ENCODE measurements at regions not wholly inside any gene's neighbourhood (a gene's known extent, or its start where the extent isn't known, plus 50 kb on each side); places are given as distances from the start of the nearest gene placed in this dataset.

DNA sequence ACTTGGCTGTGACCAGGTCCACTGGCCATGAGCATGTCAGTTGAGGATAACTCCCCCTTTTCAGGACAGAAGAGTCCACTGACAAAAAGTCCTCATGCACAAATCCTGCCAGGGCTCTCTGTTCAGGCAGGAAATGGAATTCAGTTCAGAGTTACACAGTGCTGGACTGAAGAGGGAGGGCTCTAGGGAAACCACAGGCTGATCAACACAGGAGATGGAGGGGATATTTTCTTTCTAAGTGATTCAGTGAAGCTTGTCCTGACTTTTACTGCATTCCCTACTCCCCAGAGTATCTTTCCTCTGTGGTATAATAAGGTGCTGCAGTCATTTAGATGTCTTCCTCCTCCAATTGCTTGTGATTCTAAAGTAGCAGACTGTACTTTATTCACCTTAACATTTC, 335.5 kb upstream of the IGFBP7 start:
- no peak for DNase-seq

DNA sequence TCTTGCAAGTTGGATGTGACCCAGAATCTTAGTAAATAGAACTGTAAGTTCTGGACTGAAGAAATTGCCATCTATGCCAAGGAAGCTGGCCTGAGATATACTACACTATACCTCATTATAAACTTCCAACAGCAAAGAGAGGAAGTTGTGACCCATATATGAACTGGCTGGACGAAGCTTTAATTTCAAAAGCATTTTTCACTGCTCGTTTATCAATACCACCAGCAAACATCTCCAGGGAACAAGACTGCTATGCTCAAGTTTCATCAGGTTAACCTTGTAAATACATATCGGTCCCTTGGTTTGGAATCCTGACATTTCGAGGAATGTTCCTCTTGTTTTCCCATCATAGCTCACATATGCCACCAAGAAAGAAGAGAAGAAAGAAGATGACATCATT, 334.5 kb upstream of the IGFBP7 start:
- no peak for DNase-seq

DNA sequence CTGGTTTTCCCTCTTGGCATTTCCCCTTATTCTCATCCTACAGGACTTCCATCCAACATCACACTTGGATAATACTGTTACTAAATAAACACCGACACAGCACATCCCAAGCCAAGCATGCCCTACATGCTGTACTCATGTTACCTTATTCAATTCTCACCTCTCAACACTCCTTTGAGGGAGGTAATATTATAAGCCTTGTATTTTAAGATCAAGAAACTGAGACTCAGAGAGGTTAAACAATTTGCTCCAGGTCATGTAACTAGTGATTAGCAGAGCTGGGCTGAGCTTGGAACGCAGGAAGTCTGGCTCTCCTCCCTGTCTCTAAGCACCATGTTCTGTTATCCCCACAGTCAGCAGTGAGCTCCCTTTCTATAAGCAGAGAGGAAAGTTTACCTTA, 333.6 kb upstream of the IGFBP7 start:
- DNase-seq = no peak

DNA sequence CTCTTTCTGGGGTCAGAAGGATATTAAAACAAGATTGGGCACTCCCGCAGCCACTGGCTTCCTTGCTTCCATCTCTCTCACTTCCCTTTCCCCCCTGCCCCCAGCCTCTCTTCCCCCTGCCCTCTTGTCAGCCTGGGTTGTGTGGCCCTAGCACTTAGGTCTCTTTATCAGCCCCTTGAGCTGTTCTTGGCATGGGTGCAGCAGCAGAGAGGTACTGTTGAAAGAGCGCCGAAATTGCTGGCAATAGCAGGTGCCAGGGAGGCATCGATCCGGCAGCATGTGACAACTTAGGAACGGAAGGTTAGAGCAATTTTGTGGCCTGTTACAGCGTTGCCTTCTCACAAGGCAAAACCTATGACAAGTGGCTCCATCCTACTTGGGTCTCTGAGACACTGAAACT, 333.1 kb upstream of the IGFBP7 start:
- no peak for DNase-seq

DNA sequence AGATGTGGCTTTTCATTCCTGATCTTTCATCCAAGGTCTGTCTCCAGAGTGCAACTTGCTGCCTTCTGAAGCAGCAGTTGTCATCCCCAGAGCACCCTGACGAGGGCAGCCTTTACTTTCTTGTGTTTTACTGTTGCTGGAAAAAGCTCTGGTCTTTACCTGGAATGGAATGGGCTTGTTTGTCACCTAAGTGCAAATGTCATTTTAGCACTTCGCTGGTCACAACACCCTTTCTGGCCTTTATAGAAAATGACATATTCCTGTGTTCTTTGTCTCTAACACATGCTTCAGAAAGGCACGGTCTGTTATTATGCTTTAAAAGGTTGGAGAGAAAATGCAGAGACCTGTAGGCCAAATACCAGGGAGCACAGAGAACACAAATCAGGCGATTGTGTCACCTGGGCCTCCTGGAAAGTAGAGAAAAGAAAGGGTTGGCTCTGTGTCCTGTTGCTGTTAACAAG, 332.7 kb upstream of the IGFBP7 start:
- DNase-seq = peak; percentile 0

DNA sequence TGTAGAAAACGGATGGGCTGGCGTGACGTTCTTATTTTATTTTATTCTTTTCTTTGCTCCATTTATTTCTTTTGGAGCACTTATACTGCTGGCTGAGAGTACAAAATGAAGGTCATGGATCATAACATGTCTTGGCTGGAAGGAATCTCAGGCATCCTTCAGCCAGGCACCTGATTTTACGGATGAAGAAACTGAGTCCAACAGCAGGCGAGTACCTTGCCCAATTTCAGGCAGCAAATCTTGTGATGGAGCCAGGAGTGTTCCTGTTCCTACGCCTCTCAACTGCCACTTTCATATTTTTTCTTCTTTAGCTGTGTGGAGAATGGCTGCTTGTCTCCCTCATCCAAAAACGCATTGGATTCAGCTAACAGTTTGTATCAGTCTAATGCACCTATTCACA, 332.1 kb upstream of the IGFBP7 start:
- no peak for DNase-seq

DNA sequence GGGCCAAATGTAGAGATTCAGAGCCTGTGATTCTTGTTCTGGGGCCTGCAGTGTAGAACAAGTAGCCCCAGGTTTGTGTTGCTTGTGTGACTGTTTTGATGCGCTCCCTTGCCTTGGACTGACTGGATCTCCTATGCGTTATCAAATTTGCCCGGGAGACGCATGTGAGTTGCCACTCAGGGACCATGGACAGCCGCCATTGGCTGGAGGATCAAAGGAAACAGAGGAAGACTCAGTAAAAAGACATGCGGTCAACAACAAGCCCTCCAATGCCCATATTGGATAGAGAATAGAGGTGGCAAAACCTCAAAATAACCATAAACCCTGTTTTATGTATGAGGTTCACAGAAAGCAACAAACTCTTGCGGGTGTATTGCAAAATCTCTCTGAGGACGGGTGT, 327.5 kb upstream of the IGFBP7 start:
- no peak for DNase-seq

DNA sequence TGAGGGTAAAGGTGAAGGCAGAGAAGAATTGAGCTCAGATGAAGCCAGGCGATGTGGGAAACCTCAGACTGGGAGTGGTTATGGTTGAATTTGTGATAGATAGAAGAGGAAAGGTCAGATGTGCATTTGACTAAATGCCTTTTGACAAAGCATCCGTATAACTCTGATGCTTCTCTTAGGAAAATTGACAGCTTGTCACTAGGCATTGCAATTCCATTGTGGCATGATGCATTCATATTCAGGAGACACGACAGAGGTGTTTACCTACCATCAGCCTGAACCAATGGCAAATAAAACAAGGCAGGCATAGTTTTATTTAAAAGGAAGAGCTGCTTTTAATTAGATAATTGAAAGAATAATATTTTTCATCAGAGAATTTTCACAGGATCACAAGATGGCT, 325.1 kb upstream of the IGFBP7 start:
- DNase-seq = no peak

DNA sequence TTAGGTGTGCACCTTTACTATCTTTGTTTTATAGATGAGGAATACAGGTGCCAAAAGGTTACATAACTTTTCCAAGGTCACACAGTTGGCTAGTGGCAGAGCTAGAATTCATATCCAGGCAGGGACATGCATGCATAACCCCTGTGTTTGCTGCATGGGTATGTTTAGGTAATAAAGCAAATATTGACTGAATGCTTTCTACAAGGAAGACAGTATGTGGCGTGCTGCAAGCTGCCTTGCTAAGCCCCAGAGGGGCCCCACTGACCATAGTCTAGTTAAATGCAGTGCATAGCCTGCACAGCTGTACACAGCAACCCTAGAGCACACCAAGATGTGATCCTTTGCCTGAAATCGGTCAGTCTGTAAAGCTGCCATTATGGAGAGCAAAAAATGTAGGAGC, 320.5 kb upstream of the IGFBP7 start:
- DNase-seq = no peak

DNA sequence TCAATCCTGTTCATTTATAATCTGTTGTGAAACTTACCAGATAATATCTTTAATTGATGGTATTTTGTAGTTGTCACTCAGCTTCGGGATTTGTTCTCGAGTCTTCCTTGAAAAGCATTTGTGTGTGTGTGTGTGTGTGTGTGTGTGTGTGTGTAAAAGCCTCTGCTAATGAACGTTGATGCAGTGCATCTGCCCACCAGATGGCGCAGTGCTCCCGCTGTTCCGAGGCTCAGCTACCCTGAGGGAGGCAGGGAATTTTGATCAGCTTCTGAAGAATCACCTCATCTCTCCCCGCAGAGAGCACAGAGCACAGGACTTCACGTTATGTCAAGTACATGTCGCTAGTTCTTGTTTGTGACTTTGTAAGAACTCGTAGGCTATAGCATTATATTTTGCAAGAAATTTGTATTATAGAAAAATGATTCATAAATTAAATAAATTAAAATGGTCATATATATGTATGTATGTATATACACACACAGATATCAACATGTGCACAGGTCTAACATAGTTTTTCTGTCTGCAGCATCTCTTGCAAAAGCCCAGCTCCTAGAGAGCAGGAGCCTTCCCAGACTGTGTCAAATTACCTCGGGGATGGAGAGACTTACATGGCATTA, 316.7 kb upstream of the IGFBP7 start:
- peak; percentile 24 for DNase-seq

DNA sequence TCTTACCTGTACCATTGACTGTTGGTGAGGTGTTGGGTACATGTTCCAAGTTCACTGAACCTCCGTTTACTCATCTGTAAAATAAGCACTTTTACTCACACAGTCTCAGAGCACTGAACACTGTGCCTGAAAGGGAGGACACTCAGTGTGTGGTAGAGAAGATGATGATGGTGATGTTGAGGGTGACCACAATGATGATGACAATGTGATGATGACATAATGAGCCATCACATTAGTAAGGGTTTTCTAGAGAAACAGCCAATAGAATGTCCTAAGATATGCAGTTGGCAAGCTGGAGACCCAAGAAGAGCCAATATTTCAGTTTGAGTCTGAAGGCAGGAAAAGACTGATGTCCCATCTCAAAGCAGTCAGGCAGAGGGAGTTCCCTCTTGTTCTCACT, 315.4 kb upstream of the IGFBP7 start:
- DNase-seq = no peak

DNA sequence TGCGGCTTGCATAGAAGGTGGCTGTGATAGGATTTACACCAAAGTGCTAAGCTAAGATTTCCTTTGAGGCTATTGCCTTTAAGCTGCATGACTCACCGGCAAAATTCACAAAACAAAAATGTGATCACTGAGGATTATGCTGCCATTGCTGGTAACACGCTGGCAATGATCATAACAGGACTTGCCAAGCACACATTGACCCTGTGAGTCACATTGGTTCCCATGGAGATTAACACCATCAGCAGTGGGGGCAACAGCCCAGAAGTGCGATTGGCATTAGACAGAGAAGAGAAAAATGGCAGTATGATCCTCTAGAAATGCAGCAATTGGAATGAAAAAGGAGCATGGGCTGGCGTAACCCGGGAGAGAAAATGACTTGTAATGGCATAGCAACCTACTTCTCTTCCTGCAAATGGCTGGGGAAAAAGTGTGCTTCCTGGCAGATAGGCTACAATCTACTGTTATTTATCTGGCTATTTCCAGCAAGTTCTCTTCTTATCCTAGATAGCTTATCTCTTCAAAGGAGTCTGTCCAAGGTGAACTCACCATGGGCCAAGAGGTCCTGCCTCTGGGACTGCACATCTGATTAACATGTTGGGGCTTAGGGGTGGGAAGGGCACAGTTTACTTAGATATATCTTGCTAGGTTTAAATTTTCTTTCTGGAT, 314.2 kb upstream of the IGFBP7 start:
- no peak for DNase-seq

DNA sequence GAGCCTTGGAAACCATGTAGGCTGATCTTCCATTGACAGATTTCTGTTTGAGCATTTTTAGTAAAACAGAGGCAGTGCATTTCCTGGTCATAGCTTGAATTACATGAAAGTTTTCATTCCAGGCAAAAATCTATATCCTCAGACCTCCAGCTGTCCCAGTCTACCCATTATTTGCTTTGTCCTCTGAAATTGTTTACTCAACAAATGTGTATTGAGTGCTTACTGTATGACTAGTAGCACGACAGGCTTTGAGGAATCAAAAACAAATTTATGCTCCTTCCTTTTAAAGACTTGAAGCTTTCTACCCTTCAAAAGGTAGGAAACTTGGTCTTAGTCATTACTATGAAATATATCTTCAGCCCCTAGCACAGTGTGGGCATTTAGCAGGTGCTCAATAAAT, 307.9 kb upstream of the IGFBP7 start:
- no peak for DNase-seq

DNA sequence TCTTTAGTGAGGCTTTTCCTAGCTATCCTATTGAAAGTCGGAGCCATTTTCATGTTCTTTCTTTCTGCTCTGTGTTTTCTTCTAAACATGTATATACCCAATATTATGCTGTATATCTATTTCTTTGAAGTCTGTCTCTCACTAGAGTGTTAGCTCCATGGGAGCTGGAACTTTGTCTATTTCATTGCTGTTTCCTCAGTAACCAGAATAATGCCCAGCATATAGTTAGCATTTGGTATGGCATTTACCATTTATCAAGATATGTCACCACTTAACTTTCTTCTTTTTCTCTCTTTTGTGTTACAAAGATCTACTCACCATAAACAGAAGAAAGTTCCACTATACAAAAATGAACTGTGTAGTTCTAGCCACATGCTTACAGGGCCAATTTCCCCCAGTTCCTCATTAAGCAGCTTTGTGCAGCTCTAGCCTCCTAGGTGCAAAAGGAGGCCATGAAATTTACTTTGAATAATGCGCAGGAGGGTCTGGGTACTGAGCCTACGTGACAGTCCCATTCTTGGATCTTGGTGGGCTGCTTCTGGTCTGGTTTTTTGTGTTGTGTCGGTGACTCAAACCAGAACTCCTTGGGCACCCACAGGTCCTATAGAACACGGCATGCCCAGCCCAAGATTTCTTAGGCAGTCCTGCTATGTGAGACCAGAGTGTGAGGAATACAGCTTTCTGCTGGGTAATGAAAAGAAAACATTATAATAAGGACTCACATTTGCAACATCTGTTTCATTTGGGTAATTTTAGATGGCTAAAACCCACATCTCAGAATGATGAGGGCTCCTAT, 302.3 kb upstream of the IGFBP7 start:
- no peak for DNase-seq

DNA sequence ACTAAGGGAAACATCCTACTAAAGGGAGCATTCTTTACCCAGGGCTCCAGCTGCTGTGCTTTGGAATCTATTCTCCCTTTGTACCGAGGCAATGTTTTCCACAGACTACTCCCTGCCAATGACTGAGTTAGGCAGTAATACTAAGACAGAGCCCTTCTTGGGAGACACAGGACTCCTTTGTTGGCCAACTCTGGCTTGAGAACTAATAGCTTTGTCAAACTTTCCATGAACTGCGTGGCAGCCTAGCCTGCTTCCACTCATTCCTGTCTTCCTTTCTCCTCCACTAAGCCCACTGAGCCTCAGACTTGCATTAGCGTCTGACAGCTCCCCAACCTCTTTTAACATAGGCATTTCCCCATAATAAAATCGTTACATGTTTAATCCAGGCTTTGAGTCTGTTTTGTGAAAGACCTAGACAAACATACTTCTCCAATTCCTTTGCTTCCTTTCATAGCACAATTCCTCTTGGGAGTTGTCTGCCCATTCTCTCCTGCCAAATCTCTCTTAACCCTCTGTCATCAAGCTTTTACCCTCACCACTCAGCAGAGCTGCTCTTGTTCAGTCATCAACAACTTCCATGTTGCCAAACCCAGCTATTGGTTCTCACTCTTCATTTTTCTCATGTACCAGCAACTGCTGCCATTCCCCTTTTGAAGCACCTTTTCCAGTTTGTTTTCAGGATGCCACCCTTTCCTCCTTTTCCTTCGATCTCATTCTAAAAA, 300.3 kb upstream of the IGFBP7 start:
- DNase-seq = no peak

DNA sequence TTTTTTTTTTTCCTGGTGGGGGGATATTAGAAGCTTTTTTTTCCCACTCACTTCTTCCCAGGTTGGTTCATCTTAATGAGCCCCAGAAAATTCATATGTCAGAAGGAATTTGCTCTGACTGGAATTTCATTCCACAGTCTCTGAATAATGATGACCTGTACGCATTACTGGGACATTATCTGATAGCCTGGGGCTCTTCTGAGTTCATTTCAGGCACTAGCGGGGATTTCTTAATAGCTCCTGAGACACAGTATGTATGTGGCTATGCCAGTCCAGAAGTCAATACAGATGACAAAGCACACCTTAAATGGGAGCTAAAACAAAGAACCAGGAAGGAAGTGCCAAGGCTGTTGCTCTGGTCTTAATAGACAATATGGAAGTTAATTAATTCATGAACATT, 295.2 kb upstream of the IGFBP7 start:
- no peak for DNase-seq

DNA sequence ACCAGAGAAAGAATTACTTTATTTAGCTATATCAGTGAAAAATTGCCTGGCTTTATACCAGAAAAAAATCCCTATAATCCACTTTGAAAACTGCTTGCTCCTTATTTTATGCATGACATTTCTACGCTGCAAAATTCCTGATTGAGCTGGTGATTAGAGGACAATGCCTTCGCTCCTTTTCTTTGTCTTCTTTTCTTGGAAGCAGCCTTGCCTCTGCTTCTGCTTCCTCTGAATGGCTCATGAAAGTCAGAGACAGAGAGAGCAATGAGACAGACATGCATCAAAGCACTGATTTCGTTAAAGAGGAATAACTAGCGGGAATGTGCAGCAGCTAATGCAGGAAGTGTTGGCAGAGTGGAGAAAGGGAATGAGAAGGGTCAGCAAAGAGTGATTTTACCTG, 294.3 kb upstream of the IGFBP7 start:
- DNase-seq = no peak

DNA sequence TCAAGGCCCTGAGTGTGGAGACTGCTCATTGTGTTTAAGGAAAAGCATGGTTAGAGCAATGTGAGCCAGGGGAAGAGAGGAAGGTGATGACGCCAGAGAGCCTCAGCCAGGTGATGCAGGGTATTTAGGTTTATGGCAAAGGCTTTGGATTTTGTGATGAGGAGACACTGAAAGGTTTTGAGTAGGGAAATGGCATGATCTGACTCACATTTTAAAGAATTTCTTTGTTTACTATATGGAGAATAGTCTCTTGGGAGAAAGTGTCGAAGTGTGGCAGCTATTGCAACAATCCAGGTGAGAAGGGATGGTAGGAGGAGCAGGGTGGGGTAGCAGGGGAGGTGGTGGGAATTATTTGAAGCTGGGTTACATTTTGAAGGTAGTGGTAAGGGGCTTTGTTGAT, 293.4 kb upstream of the IGFBP7 start:
- no peak for DNase-seq

DNA sequence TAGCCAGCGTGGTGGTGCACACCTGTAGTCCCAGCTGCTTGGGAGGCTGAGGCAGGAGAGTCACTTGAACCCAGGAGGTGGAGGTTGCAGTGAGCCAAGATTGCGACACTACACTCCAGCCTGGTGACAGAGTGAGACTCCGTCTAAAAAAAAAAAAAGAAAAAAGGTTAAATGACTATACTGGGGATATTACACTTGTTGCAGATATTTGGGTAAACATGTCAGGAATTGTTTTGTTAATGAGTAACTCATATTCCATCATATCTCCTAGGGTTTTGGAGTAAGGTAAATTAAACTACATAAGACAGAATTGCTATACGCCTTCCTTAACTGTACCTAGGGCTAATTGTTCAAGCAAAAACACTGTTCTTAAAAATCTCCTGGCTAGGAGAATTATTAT, 291.4 kb upstream of the IGFBP7 start:
- no peak for DNase-seq

DNA sequence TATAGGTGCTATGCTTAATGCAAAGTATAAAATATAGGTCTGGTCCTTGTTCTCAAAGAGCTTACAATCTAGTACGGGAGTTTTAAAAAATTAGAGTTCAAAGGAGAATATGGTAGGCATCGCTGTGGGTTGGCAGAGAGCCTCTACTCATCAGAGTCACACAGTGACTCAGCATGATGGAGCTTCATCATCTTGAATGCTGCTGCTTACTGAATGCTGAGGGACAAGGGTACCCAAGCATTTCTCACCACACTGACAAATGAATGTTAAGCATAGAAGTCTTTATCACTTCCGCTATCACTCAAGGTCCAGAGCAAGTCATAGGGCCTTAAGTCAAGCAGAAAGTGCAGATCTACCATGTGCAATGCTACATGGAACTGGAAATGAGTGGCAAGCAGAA, 268.6 kb upstream of the IGFBP7 start:
- no peak for DNase-seq

DNA sequence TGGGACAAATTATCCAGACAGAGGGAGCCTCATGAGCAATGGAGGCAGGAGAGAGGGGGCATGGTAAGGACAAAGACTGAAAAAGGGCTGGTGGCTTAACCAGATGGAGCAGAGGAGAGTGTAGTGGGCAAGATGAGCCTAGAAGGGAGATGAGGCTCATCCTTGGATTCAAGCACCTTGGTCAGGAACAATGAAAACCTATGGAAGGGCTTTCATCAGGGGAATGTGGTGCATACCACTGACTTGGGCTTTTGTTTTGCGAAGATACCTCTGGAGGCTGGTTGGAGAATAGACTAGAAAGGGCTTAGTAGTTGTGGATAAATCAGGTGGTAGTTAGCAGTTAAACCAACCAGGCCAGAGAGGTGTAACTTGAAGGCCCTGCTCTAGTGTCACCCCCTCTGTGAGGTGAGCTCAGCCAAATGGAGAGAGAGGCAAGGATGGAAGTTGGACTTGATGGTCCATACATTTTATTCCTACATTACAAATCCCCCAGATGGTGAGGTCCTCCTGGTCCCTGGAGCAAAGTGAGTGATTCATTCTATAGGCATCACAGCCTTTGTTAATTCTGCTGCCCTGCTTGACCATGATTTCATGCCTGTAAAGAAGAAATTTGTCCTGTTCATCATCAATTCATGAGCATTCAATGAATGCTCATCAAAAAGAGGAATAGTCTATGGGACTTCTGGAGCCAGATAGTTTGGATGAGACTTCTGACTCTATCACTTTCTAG, 264.8 kb upstream of the IGFBP7 start:
- no peak for DNase-seq

DNA sequence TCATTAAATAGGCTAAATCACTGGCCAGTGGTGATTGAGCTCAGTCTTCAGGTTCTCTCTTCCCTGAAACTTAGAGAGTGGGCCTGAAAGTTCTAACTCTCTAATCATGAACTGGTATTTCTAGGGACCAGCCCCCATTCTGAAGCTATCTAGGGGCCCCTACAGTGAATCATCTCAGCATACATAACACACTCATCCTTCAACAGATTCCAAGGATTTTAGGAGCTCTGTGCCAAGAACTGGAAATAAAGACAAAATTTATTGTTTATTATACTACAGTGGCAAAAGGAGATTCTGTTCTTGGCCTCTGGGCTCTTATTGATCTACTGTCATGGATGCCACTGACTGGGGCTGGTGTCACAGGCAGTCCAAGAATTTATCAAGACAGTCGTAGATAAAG, 263.8 kb upstream of the IGFBP7 start:
- DNase-seq = no peak

DNA sequence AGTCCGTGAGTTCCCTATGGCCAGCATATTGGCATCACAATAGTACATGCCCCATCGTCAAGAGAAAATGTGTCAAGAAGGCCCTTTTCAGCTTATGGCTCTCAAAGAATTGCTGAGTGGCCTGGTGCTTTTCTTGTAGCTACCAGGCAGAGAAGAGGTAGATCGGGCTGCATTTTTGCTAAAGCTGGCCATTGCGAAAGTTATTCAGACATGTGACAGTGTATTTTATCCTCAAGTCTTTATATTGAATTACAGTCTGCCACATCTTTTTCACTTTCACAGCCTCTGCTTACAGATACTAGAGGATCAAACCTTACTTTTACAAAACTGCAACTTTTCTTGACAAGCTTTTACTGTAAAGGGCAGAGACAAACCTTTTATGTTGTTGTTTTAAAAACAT, 261.5 kb upstream of the IGFBP7 start:
- no peak for DNase-seq
